HG03064 (cell line): ENCODE measurements at regions not wholly inside any gene's neighbourhood (a gene's known extent, or its start where the extent isn't known, plus 50 kb on each side); places are given as distances from the start of the nearest gene placed in this dataset.

Experiments used
- ATAC-seq: cut with Tn5 transposase; IDR thresholded peaks from one replicate; pipeline ENCODE4 v1.9.1; 2021; ENCODE audit warnings: low read depth; ENCODE audit not compliant: unreplicated experiment

DNA sequence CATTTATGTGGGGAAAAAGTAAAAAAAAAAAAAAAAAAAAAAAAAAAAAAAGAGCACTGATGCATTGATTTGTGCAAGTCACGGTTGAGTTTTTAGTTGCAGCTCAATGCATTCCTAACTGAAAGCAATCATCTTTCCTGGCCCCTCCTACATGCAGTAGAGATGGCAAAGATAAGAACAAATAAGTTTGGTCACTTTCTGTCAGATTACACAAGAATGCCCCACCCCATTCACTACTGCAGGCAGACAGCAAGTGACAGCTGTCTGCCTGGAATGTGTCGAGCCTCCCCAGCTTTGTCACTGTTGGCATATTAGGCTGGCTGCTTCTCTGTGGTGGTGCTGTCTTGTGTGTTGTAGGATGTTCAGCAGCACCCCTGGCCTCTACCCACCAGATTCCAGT lies 243.5 kb downstream of the FOXL1 start:
- no peak for ATAC-seq

DNA sequence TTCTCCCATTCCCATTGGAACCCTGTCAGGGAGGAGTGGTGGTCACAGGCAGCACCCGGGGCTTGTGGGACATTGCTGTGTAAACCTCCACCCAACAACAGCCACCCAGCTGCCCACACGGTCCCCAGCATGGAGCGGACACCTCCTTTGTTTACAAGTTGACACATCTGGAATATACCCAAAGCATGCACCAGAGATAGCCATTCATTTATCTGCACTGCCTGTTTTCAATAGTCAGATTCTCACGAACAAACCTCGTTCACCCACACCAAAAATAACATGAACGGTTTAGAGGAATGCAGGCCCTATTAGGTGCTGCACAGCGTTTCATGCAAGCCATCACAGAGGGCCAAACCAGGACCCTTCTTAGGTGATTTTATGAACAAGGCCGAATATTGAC lies 244.8 kb downstream of the FOXL1 start:
- ATAC-seq, result no peak

DNA sequence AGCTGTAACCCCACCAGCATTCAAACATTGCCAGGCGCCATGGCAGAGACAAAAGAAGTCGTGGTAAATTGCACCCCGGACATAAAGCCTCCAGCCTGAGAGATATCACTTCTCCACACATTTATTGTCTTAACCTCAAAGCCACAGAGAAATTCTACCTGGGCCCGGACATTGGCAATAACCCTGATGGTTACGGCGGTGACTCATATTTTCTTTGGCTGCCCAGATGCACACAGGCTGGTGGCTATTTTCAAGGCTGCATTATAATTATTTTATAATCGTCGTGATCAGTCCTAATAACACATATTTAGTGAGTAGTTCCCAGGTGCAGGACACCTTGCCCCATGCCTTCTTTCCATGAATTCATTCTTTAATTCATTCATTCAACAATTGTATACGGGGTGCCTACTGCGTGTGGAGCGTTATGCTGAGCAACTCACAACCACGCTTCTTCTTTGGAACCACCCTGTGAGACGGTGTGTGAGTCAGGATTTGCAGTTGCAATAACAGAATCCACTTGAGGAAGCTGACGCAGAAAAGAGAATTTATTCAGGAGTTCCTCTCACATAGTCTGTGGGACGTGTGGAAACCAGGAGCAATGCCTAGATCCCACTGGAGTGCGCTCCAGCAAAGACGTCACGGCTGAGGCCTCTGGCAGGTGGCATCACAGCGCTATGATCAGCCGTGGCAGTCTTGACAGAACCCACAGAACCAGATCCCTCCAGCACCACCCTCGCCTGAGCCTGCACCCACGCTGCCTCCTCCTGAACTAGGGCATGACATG lies 245.7 kb downstream of the FOXL1 start:
- ATAC-seq, result no peak

DNA sequence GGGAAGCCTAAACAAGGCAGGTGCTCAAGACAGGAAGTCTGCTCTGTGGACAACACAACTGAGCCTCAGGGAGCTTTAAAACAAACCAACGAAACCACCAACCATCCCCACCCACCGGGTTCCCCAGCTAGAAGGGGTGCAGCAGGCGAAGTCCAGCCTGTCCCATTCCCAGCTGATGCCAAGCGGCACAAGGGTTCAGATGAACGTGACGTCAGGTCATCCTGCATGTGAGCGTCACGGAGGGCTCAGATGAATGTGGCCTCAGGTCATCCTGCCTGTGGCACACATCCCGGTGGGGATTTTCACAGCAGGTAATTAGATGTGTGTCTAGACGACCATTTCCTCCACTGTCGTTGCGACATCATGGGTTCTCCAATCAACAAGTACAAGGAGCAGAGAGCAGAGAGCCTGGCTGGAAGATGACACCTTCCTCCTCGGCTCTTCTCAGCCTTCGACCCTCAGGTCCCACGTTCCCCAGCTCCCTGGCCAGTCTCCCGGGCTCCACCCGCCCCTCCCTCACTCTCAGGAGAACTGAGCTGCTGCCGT lies 246.5 kb downstream of the FOXL1 start:
- no peak for ATAC-seq

DNA sequence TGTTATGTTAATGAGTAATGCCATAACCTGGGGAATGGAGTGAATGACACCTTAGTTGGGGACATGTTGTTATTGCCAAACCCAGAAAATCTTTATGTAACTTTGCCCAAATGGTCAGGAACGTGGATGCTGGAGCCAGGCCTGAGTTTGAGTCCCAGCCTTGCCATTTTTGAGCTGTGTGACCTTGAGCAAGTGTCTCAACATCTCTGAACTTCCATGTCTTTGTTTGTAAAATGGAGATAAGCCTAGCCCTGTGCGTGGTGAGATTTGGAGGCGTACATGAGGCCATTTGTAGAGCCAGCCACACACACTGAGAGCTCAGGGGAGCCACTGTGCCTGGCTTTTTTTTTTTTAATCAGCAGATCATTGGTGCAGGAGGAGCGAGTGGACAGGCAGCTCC lies 247.3 kb downstream of the FOXL1 start:
- no peak for ATAC-seq

DNA sequence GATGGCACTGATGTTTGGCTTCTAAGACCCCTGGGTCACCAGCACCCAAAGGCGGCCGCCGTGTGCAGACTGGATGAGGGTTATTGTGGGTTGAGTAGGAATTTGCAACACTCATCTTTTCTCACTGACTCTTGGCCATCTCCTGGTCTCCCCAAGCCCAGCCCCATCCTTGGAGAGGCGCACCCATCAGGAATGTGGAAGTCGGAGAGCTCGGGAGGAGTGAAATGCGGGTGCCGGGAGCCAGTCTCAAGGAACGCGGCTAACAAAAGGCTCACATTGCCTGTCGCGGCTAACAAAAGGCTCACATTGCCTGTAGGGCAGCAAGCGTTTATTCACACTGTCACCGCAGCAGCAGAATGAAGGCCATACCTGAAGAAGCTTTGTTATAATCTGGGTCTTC lies 248.6 kb downstream of the FOXL1 start:
- no peak for ATAC-seq

DNA sequence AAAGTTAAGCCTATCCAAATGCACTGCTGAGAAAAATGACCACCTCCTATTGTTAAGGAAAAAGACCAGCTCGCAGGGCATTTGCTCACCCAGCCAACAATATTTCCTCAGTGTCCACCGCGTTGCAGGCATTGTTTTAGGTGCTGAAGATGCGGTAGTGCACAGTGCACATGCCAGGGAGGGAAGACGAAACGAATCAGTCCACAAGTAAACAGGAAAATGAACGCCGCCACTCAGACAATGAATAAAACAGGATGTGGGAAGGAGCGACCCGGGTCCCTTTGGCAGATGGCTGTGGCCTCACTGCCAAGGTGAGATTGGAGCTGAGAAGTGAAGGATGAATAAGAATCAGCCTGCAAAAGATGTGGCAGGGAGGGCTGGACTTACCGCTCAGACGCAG lies 249.2 kb downstream of the FOXL1 start:
- ATAC-seq, result no peak

DNA sequence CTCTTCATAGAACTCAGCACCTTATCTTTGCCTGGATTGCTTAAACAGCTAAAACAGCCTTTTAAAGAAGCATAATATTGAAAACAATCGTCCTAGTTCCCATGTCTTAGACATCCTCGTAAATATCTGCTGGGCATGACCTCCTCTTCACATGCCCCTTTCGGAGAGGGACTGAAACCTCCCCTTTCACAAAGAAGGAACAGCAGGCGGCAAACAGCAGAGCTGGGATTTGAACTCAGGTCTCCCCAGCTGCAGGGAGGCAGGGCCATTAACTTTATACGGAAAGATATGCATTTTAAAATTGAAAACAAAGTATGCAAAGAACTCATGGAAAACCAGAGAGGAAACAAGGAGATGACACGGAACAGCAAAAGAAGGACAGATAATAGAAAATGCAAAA lies 249.9 kb downstream of the FOXL1 start:
- ATAC-seq, result no peak

DNA sequence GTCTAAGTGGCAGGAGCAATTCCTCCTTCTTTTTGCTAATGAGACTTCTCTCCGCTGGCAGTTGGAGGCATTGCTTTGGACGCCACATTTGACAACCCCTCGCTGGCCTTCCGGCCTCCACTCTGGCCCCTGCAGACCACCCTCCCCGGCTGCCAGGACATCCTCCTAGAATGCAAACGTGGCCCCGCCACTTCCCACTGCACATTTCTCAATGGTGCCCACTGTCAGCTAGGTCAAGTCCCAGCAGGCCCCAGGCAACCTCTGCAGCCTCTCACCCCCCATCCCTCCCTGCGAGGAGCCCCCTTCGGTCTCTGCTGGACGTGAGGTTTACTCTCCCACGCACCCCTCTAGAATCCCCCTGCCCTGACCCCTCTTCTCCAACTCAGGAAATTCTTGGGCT lies 250.3 kb downstream of the FOXL1 start:
- ATAC-seq, result no peak

DNA sequence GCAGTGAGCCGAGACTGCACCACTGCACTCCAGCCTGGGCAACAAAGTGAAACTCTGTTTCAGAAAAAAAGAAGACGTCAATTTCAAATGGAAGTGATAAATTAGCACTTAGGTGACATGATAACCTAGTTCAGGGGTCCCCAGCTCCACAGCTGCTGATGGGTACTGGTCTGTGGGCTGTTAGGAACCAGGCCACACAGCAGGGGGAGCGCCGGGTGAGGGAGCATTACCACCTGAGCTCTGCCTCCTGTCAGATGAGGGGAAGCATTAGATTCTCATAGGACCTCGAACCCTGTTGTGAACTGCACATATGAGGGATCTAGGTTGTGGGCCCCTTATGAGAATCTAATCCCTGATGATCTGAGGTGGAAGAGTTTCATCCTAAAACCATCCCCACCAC lies 253.0 kb downstream of the FOXL1 start:
- ATAC-seq, result no peak

DNA sequence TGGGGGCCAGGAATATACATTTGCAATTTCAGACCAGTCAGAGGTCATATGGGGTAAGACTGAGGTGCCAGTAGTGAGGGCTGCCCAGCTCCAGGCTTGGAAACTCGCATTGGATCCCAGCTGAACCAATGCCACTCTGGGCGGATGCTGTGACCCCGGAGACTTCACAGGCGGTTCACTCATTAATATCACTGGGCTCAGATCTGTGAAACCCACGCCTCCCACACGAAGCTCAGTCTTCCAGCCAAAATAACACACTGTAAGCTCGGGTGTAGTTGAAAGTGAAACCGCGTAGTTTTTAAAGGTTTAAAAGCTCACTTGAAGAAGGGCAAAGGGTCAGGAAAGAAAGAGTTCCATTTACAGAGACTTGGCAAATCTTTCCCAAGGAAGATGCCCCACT lies 254.8 kb downstream of the FOXL1 start:
- ATAC-seq, result no peak

DNA sequence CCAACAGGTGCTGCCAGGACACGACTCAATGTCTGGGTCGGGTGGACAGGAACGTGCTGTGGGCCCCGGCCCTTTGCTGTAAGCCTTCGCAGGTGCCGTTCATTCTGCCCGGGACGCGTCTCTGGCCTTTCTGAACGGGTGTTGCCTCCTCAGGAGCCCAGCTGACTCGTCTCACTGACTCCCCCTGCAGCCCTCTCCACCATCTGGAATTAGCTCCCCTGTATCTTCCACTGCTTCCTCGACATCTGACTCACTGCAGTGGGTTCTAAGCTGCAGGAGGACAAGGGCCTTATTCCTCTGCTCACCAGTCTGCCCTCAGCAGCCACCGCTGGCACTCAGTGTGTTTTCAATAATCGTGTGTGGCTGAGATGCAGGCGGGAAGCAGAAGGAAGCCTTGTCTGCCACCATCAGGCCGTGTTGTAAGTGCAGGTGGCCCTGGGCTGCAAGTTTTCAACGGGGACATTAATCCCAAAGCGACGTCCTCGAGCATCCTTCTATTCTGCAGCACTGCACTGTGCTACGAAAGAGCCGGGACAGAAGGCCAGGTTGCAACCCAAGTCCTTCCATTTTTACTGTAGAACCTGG lies 256.2 kb downstream of the FOXL1 start:
- no peak for ATAC-seq

DNA sequence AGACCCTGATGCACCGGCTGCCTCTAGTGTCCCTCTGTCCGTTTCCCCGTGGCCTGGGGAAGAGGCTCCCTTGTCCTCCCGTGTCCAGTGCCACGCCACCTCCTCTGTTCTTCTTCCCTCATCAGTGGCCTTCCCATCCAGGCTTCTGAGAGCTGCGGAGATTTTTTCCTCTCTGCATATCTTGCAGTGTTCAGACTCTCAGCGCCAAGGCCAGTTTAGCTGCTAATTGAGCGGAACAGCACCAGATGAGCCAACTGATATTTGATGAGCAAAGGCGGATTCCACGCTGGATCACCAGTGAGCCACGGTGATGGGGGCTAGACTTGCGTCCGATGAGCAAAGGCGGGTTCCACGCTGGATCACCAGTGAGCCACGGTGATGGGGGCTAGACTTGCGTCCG lies 257.6 kb downstream of the FOXL1 start:
- ATAC-seq, result no peak

DNA sequence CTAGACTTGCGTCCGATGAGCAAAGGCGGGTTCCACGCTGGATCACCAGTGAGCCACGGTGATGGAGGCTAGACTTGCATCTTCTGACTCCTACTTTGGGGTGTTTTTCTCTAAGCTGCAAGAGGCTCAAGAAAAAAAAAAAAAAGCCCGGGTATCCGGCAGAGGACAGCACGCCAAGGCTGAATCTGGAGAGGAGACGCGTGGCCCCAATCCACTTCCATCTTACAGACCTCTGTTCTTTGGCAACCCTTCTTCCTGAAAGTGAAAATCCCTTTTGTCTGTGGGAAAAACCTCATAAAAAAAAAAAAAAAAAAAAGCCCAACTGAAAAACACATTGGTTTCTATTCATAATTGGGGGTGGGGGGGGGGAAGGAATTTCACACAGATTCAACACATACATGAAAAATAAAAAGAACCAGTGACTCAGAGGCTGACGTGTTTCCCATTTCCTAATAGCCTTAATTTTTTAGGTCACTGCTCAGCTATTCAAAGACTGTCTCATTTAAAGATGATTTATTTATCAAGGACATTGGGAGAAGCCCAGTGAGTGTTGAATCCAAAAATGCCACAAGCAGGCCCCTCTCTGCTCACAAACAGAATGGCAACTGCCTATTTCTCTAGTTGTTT lies 258.3 kb downstream of the FOXL1 start:
- no peak for ATAC-seq

DNA sequence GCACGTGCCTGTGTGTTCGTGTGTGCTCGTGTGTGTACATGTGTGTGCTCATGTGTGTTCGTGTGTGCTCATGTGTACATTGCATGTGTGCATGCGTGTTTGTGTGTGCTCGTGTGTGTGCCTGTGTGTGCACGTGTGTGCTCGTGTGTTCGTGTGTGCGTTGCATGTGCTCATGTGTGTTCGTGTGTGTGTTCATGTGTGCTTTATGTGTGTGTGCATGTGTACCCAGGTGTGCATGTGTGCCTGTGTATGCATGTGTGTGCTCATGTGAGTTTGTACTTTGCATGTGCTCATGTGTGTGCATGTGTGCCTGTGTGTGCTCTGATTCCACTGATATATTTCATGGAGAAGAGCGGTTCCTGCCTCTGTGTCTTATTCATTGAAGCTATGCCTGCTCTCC lies 265.5 kb downstream of the FOXL1 start:
- ATAC-seq, result no peak

DNA sequence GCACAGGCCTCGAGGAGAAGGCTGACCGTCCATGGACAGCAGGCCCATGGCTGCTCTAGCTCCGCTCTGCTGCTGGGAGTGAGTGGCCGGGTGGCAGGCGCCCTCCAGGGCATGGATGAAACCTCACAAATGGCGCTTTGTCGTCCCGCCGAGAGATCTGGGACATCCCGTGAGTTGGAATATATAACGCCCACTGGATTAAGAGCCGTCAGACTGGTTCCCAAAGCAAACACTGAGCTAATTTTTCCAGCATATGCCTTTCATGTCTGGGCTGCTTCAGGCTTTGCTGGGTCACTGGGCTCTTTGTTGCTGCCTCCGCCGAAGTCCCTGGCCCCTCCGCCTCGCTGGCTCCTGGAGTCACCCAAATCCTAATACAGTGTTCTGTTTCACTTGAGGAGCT lies 266.3 kb downstream of the FOXL1 start:
- no peak for ATAC-seq

DNA sequence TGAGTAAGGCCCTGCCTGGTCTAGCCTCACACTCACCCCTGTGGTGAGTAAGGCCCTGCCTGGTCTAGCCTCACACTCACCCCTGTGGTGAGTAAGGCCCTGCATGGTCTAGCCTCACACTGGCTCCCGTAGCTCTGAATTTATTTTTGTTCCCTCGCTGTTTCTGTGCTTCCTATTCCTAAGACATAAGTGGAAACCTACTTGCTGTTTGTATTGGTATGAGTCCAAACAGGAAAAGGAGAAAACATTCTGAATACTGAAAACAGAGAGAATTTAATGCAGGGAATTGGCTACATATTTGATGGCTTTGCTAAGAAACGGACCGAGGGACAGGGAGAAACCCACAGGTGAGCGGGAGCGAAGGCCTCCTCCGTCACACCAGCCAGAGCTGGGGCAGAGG lies 267.8 kb downstream of the FOXL1 start:
- ATAC-seq, result no peak

DNA sequence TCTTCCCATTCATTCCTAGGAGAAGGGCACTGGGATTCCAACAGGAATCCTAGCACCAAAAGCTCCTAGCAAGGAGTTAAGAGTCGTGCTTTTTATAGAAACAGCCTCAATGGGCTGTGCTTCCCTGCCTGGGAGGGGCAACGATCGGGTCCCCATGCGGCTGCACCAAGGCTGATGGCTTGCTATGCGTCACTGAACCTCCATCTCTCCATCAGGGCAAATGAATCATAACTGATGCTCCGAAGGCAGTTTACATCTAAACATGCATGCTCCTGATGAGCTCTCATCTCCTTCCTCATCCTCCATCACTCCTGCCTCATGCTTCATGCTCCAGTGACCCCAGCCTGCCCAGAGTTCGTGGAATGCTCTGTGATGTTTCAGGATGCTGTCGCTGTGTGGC lies 270.5 kb downstream of the FOXL1 start:
- ATAC-seq, result no peak

DNA sequence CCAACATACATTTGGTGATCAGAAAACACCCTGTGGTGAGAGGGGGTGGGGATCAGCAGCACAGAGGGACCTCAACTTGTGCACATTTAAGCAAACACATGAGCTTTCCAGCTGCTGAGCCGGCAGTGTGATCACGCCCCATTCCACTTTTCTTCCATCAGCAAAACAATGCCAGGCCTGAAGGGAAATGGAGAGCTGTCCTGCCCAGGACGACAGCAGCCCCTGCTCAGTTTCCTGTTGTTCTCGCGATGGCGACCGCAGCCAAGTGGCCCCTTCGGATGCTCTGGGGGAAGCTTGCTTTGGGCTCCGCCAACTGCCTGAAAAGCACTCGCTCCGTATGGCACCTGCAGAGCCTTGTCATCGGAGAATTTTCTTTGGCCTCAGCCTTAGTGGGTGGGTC lies 272.3 kb downstream of the FOXL1 start:
- ATAC-seq, result no peak

DNA sequence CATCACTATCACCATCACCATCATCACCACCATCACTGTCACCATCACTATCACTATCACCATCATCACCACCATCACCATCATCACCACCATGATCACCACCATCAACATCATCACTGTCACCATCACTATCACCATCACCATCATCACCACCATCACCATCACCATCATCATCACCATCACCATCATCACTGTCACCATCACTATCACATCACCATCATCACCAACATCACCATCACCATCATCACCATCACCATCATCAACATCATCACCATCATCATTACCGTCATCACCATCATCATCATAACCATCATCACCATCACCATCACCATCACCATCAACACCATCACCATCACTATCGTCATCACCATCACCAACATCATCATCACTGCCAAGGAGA lies 273.8 kb downstream of the FOXL1 start:
- ATAC-seq, result no peak

DNA sequence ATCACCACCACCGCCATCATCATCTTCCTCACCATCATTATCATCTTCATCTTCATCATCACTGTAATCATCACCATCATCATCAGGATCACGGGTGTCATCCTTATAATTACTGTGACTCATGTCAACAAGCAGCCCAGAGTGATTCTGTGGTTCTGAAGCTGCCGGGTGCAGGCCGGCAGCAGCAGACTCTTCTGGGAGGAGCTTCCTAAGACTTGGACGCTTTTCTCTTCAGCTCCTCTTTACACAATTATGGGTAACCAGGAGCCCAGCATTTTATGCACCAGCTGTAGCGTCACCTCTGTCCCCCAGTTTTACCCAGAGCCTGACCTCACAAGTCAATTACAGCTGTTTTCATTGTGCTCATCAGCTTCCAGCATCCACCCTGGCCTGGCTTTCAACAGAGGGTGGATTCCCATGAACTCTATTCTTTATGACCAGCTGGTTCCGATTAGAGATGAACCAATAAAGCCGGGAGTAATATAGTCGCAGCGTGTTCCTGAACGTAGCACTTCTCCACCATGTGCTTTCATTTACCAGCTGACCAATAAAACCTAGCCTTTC lies 275.8 kb downstream of the FOXL1 start:
- ATAC-seq, result no peak
